ENCODE measurements at regions not wholly inside any gene's neighbourhood (a gene's known extent, or its start where the extent isn't known, plus 50 kb on each side); places are given as distances from the start of the nearest gene placed in this dataset.

- TF ChIP-seq, protein P1, sequence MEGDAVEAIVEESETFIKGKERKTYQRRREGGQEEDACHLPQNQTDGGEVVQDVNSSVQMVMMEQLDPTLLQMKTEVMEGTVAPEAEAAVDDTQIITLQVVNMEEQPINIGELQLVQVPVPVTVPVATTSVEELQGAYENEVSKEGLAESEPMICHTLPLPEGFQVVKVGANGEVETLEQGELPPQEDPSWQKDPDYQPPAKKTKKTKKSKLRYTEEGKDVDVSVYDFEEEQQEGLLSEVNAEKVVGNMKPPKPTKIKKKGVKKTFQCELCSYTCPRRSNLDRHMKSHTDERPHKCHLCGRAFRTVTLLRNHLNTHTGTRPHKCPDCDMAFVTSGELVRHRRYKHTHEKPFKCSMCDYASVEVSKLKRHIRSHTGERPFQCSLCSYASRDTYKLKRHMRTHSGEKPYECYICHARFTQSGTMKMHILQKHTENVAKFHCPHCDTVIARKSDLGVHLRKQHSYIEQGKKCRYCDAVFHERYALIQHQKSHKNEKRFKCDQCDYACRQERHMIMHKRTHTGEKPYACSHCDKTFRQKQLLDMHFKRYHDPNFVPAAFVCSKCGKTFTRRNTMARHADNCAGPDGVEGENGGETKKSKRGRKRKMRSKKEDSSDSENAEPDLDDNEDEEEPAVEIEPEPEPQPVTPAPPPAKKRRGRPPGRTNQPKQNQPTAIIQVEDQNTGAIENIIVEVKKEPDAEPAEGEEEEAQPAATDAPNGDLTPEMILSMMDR (IDR thresholded peaks at IDR 0.05) = no peak
- no peak for TF ChIP-seq POLR2A (IDR thresholded peaks at IDR 0.05)
- no peak for TF ChIP-seq EP300 (IDR thresholded peaks at IDR 0.05; ENCODE audit: low read depth)
- TF ChIP-seq POLR2AphosphoS5 (IDR thresholded peaks at IDR 0.05) = no peak
These were observed 561.9 kb downstream of the GBE1 start for GRCh38 chr3:81199587-81199986.
